T-helper 1 cell (primary cell): ENCODE measurements at regions not wholly inside any gene's neighbourhood (a gene's known extent, or its start where the extent isn't known, plus 50 kb on each side); places are given as distances from the start of the nearest gene placed in this dataset.
"Not testable (repeated sequence)": the region's sequence is repeated elsewhere in the genome, so short reads cannot be mapped to it uniquely, and the experiment has no call there.

Experiments used
- DNase-seq, 5 donors: peaks; one replicate each; pipeline ENCODE4 v3.0.0-alpha.2; 2012 to 2020

GRCh38 chrX:1779626-1780025, 164.8 kb downstream of the ASMT start:
- DNase-seq = no peak

DNA sequence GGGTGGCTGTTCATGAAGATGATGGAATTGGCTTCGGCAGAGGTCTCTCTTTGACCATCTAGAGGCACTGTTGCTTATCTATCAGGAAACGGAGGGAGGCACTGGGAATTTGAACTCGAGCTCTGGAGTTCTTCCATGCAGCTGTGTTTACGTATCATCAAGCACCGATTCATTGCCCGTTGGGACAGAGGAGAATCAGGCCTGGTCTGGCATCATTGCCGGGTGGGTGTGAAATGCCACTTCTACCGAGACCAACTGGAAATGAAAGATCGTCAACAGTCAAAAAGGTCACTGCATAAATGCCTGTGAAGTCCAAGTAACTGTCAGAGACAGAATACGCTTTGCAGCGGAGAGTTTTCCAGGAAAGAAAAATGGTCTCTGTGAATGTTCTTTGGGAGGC, 166.9 kb downstream of the ASMT start:
- DNase-seq = no peak

DNA sequence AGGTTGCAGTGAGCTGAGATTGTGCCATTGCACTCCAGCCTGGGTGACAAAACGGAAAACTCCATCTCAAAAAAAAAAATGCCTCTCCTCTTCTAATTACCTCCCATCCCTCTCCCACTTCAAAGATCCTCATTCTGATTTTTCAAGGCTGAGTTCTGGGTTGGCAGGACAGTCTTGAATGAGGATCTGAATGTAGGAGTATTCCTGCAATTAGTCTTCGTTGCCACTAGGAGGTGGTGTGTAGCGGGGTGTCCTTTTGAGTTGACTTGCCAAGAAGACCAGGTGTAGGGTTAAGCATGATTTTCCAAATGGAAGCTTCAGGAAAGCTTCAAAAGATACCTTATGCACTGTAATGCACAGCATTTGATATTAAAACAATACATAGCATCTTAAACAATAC, 169.9 kb downstream of the ASMT start:
- no peak for DNase-seq

- DNase-seq = no peak
These were observed 173.5 kb downstream of the ASMT start for GRCh38 chrX:1788300-1788911.

- DNase-seq = no peak
These were observed 177.8 kb downstream of the ASMT start for GRCh38 chrX:1792636-1793035.

DNA sequence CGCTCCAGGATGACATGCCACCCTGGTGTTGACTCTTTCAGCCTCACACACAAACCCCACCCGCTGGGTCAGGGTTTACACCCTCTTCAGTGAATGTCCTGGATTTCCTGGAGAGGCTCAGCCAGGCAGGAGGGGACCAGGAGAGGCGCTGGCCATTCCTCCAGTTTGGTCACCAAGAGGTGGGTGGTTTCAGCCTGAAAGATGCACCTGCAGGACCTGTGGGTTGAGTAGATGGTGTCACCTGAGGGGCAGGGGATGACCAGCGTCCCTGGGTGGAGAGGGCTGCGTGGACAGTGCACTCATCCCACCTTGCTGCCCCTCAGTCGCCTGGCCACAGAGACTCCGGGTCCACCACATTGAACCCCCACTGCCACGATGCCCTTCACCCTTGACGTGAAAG, 179.7 kb downstream of the ASMT start:
- DNase-seq = no peak

DNA sequence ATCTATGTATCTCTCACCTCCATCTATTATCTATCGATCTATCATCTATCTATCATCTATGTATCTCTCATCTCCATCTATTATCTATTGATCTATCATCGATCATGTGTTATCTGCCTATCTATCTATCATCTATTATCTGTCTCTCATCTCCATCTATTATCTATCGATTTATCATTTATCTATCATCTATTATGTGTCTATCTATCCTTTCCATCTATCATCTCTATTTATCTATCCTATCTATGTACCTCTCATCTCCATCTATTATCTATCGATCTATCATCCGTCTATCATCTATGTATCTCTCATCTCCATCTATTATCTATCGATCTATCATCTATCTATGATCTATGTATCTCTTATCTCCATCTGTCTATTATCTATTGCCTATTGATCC, 188.1 kb downstream of the ASMT start:
- DNase-seq = no peak

DNA sequence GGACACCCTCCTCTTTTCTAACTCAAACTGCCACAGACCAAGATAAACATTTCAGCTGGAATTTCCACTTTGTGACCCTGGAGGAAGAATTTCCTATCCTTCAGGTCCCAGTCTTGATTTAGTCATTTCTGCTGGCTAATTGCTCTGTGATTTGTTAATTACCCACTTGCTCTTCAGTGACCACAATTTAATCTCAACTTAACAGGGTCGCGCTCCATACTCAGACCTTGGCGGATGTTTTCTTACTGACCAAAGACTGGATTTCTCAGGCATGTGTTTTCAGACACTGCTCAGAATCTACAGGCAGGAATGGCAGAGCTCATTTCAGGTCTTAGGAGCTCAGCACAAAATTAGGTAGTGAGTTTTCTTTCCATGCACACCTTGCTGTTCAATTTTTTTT, 188.9 kb downstream of the ASMT start:
- no peak for DNase-seq

GRCh38 chrX:1807301-1807731, 192.5 kb downstream of the ASMT start:
- DNase-seq = no peak

- DNase-seq = no peak
These were observed 194.7 kb downstream of the ASMT start for GRCh38 chrX:1809581-1809980.

GRCh38 chrX:1813809-1814208, 198.9 kb downstream of the ASMT start:
- DNase-seq = no peak

DNA sequence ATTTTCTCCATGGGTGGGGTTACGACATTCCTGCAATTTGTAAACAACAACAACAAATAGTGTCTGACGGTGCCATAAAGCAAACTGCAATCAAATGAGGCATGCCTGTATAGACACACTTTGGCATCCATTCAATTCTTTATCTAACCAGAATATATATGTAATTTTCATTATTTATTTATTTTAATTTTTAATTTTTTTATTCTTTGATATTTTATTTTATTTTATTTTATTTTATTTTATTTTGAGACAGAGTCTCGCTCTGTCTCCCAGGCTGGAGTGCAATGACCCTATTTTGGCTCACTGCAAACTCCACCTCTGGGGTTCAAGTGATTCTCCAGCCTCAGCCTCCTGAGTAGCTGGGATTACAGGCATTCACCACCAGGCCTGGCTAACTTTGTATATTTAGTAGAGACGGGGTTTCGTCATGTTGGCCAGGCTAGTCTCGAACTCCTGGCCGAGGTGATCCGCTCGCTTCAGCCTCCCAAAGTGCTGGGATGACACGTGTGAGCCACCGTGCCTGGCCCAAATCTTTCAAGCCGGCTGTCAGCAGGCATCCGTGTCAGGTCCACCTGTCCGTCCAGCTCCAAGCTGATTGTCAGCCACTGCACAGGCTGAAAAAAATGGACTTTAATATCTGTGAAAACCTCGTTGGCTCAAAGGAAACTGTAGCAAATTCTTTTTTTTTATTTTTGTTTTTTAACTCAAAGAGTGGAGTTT, 200.8 kb downstream of the ASMT start:
- DNase-seq = no peak

DNA sequence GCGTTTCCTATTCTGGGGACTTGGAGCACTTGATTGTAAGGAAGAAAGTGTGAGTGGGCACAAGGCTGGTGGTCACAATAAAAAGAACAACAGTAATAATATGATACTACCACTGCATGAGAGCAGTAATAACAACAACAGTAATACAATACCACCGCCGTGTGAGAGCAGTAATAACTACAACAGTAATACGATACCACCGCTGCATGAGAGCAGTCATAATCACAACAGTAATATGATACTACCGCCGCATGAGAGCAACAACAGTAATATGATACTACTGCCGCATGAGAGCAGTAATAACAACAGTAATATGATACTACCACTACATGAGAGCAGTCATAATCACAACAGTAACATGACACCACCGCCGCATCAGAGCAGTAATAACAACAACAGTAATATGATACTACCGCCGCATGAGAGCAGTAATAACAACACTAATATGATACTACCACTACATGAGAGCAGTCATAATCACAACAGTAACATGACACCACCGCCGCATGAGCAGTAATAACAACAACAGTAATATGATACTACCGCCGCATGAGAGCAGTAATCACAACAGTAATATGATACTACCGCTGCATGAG, 201.6 kb downstream of the ASMT start:
- DNase-seq = not testable (repeated sequence)

- no peak for DNase-seq
These were observed 207.0 kb downstream of the ASMT start for GRCh38 chrX:1821846-1822245.

- no peak for DNase-seq
These were observed 210.0 kb downstream of the ASMT start for GRCh38 chrX:1824855-1825254.

GRCh38 chrX:1833656-1834360, 218.9 kb downstream of the ASMT start:
- DNase-seq = no peak

DNA sequence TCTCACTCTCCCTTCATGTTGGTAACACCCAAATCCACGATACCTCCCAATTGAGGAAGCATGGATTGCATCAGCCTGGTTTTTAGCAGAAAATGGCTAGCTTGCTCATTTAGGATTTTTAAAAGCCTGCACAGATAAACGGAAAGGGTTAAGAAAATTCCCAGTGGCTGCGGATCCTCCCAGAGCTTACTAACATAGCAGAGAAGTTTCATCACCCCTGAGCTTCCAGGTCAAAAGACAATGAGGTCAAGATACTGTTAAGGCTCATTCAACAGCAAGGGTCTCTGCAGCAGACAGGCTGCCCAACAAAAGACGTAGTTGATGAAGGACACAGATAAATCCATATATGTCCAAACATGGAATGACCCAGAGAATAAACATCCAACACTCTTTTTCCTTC, 220.2 kb downstream of the ASMT start:
- DNase-seq = no peak

DNA sequence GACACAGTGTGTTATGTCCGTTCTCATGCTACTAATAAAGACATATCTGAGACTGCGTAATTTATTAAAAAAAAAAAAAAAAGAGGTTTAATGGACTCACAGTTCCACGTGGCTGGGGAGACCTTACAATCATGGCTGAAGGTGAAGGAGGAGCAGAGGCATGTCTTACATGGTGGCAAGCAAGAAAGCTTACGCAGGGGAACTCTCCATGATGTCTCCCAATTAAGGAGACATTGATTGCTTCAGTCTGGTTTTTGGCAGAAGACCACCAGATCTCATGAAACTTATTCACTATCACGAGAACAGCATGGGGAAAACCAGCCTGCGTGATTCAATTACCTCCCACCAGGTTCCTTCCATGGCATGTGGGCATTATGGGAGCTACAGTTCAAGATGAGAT, 221.8 kb downstream of the ASMT start:
- no peak for DNase-seq

GRCh38 chrX:1841746-1842145, 226.9 kb downstream of the ASMT start:
- DNase-seq = no peak

DNA sequence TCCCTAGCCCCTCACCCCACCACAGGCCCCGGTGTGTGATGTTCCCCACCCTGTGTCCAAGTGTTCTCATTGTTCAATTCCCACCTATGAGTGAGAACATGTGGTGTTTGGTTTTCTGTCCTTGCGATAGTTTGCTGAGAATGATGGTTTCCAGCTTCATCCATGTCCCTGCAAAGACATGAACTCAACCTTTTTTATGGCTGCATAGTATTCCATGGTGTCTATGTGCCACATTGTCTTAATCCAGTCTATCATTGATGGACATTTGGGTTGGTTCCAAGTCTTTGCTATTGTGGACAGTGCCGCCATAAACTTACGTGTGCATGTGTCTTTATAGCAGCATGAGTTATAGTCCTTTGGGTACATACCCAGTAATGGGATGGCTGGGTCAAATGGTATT, 232.1 kb downstream of the ASMT start:
- not testable (repeated sequence) for DNase-seq

GRCh38 chrX:1847790-1848189, 232.9 kb downstream of the ASMT start:
- not testable (repeated sequence) for DNase-seq

DNA sequence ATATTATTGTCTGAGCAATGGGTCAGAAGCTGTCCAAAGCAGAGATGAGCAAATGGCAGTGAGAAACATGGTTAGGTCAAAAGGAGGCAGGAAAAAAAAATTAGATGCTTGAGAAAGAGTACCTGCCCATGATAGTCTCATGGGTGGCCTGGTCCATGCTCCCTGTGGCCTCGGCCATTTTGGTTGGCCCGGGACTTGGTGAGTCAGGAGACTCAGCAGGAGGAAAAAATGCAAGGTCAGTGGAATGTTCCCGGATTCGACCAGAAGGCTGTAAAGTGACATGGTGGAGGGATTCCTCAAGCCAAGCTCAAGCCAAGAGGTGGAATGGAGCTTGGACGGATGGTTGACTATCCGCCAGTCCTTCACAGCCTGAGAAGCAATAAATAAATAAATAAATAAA, 236.7 kb downstream of the ASMT start:
- DNase-seq = no peak

- DNase-seq = no peak
These were observed 237.2 kb downstream of the ASMT start for GRCh38 chrX:1852082-1852481.

- no peak for DNase-seq
These were observed 238.6 kb downstream of the ASMT start for GRCh38 chrX:1853447-1853846.
